Stimulated activated CD4-positive, alpha-beta T cell treated with anti-CD3 and anti-CD28 coated beads, Interleukin-4, amount 100 ng/mL, for 1 hour (primary cell): ENCODE measurements at regions not wholly inside any gene's neighbourhood (a gene's known extent, or its start where the extent isn't known, plus 50 kb on each side); places are given as distances from the start of the nearest gene placed in this dataset.
"Not testable (repeated sequence)": the region's sequence is repeated elsewhere in the genome, so short reads cannot be mapped to it uniquely, and the experiment has no call there.

Experiments used
- DNase-seq: peaks from one replicate; pipeline ENCODE4 v3.0.0-alpha.2; 2020

- no peak for DNase-seq
These were observed 76.0 kb downstream of the CHD9NB start for GRCh38 chr16:52976539-52977167.

GRCh38 chr16:52967744-52968143 lies 85.0 kb downstream of the CHD9NB start:
- DNase-seq: no peak

- no peak for DNase-seq
These were observed 88.4 kb downstream of the CHD9NB start for GRCh38 chr16:52964290-52964689.

GRCh38 chr16:52963855-52964242 lies 88.8 kb downstream of the CHD9NB start:
- DNase-seq: no peak

- DNase-seq: no peak
These were observed 89.4 kb downstream of the CHD9NB start for GRCh38 chr16:52963212-52963854.

GRCh38 chr16:52958951-52959350 lies 93.7 kb downstream of the CHD9NB start:
- no peak for DNase-seq

- no peak for DNase-seq
These were observed 95.5 kb downstream of the CHD9NB start for GRCh38 chr16:52957199-52957598.

GRCh38 chr16:52956044-52956443 lies 96.7 kb downstream of the CHD9NB start:
- no peak for DNase-seq

GRCh38 chr16:52953215-52953614 lies 99.5 kb downstream of the CHD9NB start:
- DNase-seq: no peak

GRCh38 chr16:52948946-52949345 lies 103.8 kb downstream of the CHD9NB start:
- DNase-seq: no peak

- no peak for DNase-seq
These were observed 120.4 kb downstream of the CHD9NB start for GRCh38 chr16:52932321-52932720.

GRCh38 chr16:52929478-52930400 lies 123.0 kb downstream of the CHD9NB start:
- DNase-seq: no peak

GRCh38 chr16:52928955-52929354 lies 123.7 kb downstream of the CHD9NB start:
- no peak for DNase-seq

- no peak for DNase-seq
These were observed 127.6 kb downstream of the CHD9NB start for GRCh38 chr16:52925143-52925542.

GRCh38 chr16:52924162-52924561 lies 128.5 kb downstream of the CHD9NB start:
- DNase-seq: no peak

- no peak for DNase-seq
These were observed 131.6 kb downstream of the CHD9NB start for GRCh38 chr16:52921104-52921503.

- DNase-seq: no peak
These were observed 132.4 kb downstream of the CHD9NB start for GRCh38 chr16:52920331-52920730.

- no peak for DNase-seq
These were observed 138.3 kb downstream of the CHD9NB start for GRCh38 chr16:52914428-52914827.

GRCh38 chr16:52912565-52913173 lies 140.0 kb downstream of the CHD9NB start:
- peak; percentile 4 for DNase-seq

- not testable (repeated sequence) for DNase-seq
These were observed 144.6 kb downstream of the CHD9NB start for GRCh38 chr16:52908057-52908456.

- no peak for DNase-seq
These were observed 146.4 kb downstream of the CHD9NB start for GRCh38 chr16:52906281-52906680.

GRCh38 chr16:52896478-52897164 lies 156.1 kb downstream of the CHD9NB start:
- DNase-seq: no peak

GRCh38 chr16:52874042-52874441 lies 178.7 kb downstream of the CHD9NB start:
- no peak for DNase-seq
